Esophagus squamous epithelium (tissue), 5 donors: ENCODE measurements at regions not wholly inside any gene's neighbourhood (a gene's known extent, or its start where the extent isn't known, plus 50 kb on each side); places are given as distances from the start of the nearest gene placed in this dataset.

ENCODE experiments used
- DNase-seq: peaks from one replicate; lab custom pipeline; 2025; lab: John Stamatoyannopoulos, UW
- H3K27ac ChIP-seq, 4 donors: fragments of 200-600 bp; sonication (generic); one replicate each; pipeline ENCODE4 v1.5.1; 2016 to 2019; ENCODE audit warnings: mild to moderate bottlenecking in 1 of 4
- H3K27me3 ChIP-seq, 4 donors: fragments of 200-600 bp; sonication (generic); 1 replicate in 3 of 4; 2 replicates in 1 of 4; pipeline versions ENCODE4 v1.5.1 to v1.6.0; 2017 to 2021; ENCODE audit warnings: antibody characterized with exemption in 1 of 4
- H3K36me3 ChIP-seq, 3 donors: fragments of 200-600 bp; sonication (generic); one replicate each; pipeline ENCODE4 v1.5.1; 2016 to 2019
- H3K4me1 ChIP-seq, 3 donors: fragments of 200-600 bp; sonication (generic); one replicate each; pipeline ENCODE4 v1.5.1; 2017 to 2019
- H3K4me3 ChIP-seq, 4 donors: fragments of 200-600 bp; sonication (generic); 1 replicate in 3 of 4; 2 replicates in 1 of 4; pipeline ENCODE4 v1.5.1; 2016 to 2019; ENCODE audit warnings: mild to moderate bottlenecking in 2 of 4, moderate library complexity in 1 of 4
- H3K9me3 ChIP-seq, 3 donors: fragments of 200-600 bp; sonication (generic); one replicate each; pipeline ENCODE4 v1.5.1; 2016 to 2019
- CTCF ChIP-seq, 6 experiments: fragments of 450-650 bp in 4 of 6; fragments of 200-600 bp in 2 of 6; sonication (generic) in 2 of 6; IDR thresholded peaks; one replicate each; pipeline ENCODE4 v1.5.1; 2016 to 2019; ENCODE audit warnings: antibody characterized with exemption in 6 of 6, mild to moderate bottlenecking in 4 of 6, moderate library complexity in 4 of 6
- POLR2A ChIP-seq, 4 donors: fragments of 450-650 bp; IDR thresholded peaks; one replicate each; pipeline ENCODE4 v1.6.1; 2017; ENCODE audit warnings: antibody characterized with exemption in 4 of 4, mild to moderate bottlenecking in 4 of 4, moderate library complexity in 3 of 4
- WGBS, 2 donors: methylation state at CpG; one replicate each; pipeline ENCODE4 v1.1.5; 2018; 5-methylcytosine and 5-hydroxymethylcytosine counted together
- intact Hi-C: fragments of 100-400 bp; cut with DNase I; formaldehyde crosslinking; loops from one replicate; pipeline ENCODE4 v1.15.0; 2022
- donor health status: DM: yes; HTN: yes; CAD: no.

GRCh38 chr18:10245031-10245845, 209.2 kb upstream of the APCDD1 start:
- TF ChIP-seq CTCF (IDR thresholded peaks at IDR 0.05) (no peak), POLR2A (IDR thresholded peaks at IDR 0.05) (no peak)
- DNase-seq, result no peak

GRCh38 chr18:10245846-10246175, 208.6 kb upstream of the APCDD1 start:
- Histone ChIP-seq H3K27ac (peak overlapping the region in 3 of 4 donors; percentile 6 to 67 (median 49)), H3K36me3 (no peaks in the 10 kb centered on the region), H3K4me3 (no peak overlapping the region), H3K4me1 (peaks cover 0 to 39% (median 1%) of the 10 kb centered on the region in 3 donors), H3K27me3 (no peaks in the 10 kb centered on the region), H3K9me3 (no peaks in the 10 kb centered on the region)
- TF ChIP-seq POLR2A (IDR thresholded peaks at IDR 0.05) (no peak), CTCF (IDR thresholded peaks at IDR 0.05) (no peak)
- DNase-seq, result no peak
- intact Hi-C loops, result no loop called here
- WGBS, 2 donors, result 81 to 86% methylated on average over 5 to 6 of the region's 6 CpGs

More at GRCh38 chr18:10245031-10245845, 209.2 kb upstream of the APCDD1 start:
- no peak overlapping the region for H3K4me3 ChIP-seq
- H3K9me3 ChIP-seq, result no peaks in the 10 kb centered on the region
- H3K27ac ChIP-seq, result peak overlapping the region in 2 of 4 donors; percentile 35 to 67
- intact Hi-C loops, result no loop called here
- H3K27me3 ChIP-seq, result no peaks in the 10 kb centered on the region
- no peaks in the 10 kb centered on the region for H3K36me3 ChIP-seq
- WGBS, 2 donors, result 75 to 79% methylated on average over 6 to 11 of the region's 11 CpGs
- H3K4me1 ChIP-seq, result peaks cover 0 to 40% (median 0%) of the 10 kb centered on the region in 3 donors

- H3K9me3 ChIP-seq, result no peaks in the 10 kb centered on the region
- no peaks in the 10 kb centered on the region for H3K36me3 ChIP-seq
- 77 to 80% methylated on average over 15 to 17 of the region's 21 CpGs for WGBS, 2 donors
- no peak for TF ChIP-seq CTCF (IDR thresholded peaks at IDR 0.05)
- no peak for TF ChIP-seq POLR2A (IDR thresholded peaks at IDR 0.05)
- H3K4me3 ChIP-seq, result peak overlapping the region in 2 of 4 donors; percentile 15 to 17
- H3K4me1 ChIP-seq, result peaks cover 0 to 43% (median 3%) of the 10 kb centered on the region in 3 donors
- no peak for DNase-seq
- intact Hi-C loops, result no loop called here
- H3K27ac ChIP-seq, result peak overlapping the region; percentile 20 to 67 (median 30)
- H3K27me3 ChIP-seq, result no peaks in the 10 kb centered on the region
Observed at GRCh38 chr18:10247021-10247741, 207.3 kb upstream of the APCDD1 start.

GRCh38 chr18:10247742-10248082, 206.7 kb upstream of the APCDD1 start:
- Histone ChIP-seq H3K36me3 (no peaks in the 10 kb centered on the region), H3K9me3 (no peaks in the 10 kb centered on the region), H3K4me3 (peak overlapping the region in 1 of 4 donors; percentile 17), H3K27me3 (no peaks in the 10 kb centered on the region), H3K27ac (peak overlapping the region in 3 of 4 donors; percentile 3 to 67 (median 23)), H3K4me1 (peaks cover 0 to 48% (median 3%) of the 10 kb centered on the region in 3 donors)
- WGBS, 2 donors, result 76 to 82% methylated on average over 10 of the region's 10 CpGs
- TF ChIP-seq CTCF (IDR thresholded peaks at IDR 0.05), result no peak
- no peak for TF ChIP-seq POLR2A (IDR thresholded peaks at IDR 0.05)
- intact Hi-C loops, result no loop called here
- no peak for DNase-seq

- intact Hi-C loops, result no loop called here
- H3K27me3 ChIP-seq, result no peaks in the 10 kb centered on the region
- H3K4me3 ChIP-seq, result no peak overlapping the region
- H3K9me3 ChIP-seq, result no peaks in the 10 kb centered on the region
- DNase-seq, result no peak
- H3K4me1 ChIP-seq, result peaks cover 0 to 45% (median 3%) of the 10 kb centered on the region in 3 donors
- no peak for TF ChIP-seq POLR2A (IDR thresholded peaks at IDR 0.05)
- no peak for TF ChIP-seq CTCF (IDR thresholded peaks at IDR 0.05)
- H3K27ac ChIP-seq, result no peak overlapping the region
- H3K36me3 ChIP-seq, result no peaks in the 10 kb centered on the region
- 91 to 92% methylated on average over 5 of the region's 5 CpGs for whole genome bisulfite sequencing, 2 donors
Observed at GRCh38 chr18:10248738-10249137, 205.7 kb upstream of the APCDD1 start.
